HG03159 (cell line): ENCODE measurements at regions not wholly inside any gene's neighbourhood (a gene's known extent, or its start where the extent isn't known, plus 50 kb on each side); places are given as distances from the start of the nearest gene placed in this dataset.

Experiments
- ATAC-seq: cut with Tn5 transposase; IDR thresholded peaks from one replicate; pipeline ENCODE4 v1.9.1; 2021; ENCODE audit warnings: mild to moderate bottlenecking, moderate library complexity; ENCODE audit not compliant: unreplicated experiment

DNA sequence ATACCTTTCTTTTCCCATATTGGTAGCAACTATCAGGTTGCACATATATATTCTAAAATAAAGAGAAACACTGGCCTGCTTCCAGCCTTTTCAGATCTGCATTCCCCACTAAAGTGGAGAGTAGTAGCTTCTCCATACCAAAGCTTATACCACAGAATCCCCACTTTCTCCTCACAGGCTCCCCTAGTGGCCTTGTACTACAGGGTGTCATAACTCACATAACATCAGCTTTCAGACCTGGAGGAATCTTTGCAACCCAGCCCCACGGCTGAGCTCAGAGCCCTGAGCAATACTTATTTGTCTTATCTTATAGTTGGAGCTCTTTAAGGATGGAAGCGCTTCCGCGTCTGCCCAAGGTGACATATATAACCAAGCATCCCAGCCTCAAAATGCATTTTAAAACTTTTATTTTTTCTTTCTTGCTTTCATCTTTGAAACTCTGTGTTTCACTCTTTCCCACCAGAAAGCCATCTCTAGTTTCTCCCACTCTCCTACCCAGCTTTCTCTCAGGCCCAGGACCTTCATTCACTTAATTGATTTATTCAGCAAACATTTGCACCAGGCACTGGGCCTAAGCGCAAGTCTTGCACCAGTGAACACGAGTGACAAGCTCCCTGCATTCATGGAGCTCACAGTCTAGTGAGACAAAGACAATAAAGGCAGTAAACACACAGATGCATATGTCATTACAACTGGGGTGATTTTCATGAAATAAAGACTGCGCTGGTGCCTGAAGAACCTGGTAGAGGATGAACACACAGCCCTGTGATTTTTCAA is 254.7 kb downstream of the IPO8 start:
- no peak for ATAC-seq

DNA sequence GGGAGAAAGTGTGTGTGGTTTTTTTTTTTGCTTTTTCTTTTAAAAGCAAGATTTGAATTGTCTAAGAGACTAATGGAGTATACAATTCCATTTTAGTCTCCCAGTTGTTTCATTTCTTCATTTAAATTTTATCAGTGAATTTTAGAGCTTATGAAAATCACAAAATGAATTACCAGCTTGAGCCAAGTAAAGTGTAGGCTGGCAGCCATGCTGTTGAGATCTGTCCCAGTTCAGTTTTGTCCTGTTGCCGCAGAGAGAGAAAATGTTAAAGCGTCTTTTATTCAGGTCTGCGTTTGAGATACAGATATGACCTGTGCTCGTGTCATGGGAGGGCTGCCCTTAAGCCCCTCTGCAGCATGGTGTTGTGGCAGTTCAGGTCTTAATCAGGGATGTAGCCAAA is 256.5 kb downstream of the IPO8 start:
- ATAC-seq = no peak

DNA sequence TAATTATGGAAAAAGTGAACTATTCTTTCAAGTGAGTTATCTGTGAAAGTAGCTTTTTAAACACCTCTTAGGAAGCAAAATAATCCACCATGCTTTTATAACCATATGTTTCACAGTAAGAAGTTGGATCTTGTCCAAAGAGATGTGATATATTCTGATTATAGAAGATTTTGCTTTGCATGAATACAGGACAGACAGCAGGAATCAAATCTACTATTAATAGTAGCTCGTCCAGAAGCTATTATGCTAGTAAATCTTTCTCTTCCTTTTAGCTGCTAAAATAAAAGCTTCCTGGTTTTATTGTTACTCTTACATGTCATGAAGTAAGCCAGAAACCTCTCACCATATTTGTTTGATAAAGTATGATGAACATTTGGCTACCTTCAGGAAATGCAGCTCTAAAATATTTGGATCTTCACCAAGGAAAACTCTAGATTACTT is 257.0 kb downstream of the IPO8 start:
- no peak for ATAC-seq

DNA sequence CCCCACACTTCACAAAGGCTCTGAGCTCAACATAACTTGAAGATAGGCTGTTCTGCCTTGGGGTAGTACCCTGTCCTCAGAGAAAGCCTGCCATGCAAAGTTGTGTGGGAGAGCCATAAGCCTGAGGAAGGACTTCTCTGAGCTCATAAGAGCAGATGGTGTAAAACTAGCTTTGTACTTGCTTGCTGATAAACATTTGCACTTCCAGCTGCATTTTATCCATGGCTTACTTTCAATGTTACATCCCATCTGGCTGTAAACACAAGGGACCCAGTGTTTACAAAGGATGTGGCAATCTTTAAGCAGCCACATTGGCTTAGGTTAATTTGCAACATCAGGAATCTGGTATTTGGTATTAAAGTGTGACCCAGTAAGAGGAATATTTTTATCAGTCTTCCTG is 258.1 kb downstream of the IPO8 start:
- ATAC-seq = no peak

DNA sequence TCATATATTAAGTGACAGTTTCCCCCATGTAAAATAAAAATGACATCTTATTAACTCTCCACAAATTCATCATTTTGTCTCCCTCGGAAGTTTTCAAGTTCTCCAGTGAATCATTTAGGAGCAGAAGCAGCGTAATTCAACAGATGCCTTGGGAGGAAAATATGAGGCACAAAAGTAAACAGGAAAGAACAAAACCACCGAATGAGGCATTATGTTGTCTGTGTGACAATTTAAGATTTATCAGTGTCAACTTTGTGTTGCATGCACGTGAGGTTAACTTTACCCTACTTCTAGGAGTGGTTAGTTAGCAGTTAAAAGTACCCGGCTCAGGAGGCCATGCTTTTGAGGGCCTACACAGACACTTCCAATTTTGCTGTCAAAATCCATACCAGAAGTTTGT is 258.6 kb downstream of the IPO8 start:
- no peak for ATAC-seq

DNA sequence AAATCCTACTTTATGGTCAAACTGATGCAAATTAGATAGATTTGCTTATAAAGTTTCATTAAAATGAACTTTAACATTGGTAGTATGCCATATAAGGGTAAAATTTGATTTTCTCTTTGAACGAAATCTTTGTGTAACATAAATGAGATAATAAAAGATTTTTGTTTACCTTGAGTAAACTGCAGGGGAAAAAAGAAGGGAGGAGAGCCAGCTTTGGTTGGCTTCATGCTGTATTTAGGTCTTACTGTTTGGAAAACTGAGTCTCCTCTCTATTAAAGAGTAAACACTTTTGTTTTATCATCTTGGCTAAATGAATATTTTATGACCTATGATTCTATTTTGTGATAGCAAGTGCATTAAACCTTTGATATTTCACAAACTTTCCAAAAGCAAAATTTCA is 267.6 kb downstream of the IPO8 start:
- ATAC-seq = no peak

DNA sequence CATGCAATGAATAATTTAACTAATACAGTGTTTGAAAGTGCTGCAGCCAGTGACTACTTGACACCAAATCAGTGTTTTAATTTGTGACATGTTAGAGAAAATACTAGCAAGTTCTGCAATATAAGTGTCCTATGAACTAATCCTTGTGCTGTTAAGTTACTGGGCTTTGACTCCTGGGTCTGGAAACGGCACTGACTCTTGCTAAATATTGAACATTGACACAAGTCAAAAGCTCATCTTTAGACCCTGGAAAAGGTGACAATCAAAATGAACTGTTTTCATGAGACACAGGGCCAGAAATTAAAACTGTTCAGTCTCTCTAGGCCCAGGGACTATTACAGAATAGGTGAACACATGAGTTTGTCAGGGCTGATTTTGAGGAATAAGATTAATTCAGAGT is 268.1 kb downstream of the IPO8 start:
- ATAC-seq = no peak

DNA sequence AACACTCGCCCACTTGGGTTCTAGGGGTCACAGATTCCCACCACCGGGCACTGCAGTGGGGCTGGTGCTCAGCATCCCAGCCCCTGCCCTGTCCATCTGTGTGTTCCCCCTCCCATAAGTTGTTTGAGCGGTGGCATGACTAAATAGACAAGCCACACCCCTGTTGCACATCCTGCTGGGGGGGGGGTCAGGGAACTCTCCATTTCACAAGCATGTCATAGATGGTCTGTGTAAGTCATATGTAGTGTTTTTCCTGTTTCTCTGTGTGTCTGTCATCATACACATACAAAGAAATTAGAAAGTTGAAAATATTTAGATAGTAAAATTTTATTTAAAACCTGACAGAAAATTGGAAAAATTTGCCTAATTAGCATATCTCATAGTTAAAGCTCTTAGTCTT is 270.2 kb downstream of the IPO8 start:
- no peak for ATAC-seq

DNA sequence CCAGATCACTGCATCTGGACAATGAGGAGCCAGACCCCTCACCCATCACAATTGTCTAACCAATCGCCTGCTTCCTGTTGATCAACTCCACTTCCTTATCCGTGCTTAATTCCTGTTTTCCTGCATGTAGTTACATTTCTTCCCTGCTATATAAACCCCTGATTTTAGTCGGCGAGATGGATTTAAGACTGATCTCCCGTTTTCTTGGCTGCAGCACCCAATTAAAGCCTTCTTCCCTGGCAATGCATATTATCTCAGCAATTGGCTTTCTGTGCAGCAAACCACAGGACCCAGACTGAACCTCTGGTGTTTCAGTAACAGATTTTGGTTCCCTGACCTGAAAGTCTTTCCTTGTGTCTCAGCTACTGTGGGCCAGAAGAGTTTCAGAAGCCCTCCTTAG is 272.3 kb downstream of the IPO8 start:
- no peak for ATAC-seq

DNA sequence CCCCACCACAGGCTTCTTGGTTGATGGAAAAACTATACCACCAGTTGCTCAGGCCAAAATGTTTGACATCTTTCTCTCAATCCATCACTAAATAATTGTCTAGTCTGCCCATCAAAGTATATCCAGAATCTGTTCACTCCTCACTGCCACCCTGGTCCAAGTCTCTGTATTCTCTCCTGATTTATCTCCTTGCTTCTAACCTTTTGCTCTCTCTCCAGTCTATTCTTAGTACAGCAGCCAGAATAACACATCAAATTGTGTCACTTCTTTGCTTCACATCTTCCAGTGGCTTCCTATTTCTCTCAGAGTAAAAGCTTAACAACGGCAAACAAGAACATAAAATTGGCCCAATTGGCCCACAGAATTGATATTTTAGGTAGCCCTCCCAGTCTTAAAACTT is 272.8 kb downstream of the IPO8 start:
- ATAC-seq = no peak

DNA sequence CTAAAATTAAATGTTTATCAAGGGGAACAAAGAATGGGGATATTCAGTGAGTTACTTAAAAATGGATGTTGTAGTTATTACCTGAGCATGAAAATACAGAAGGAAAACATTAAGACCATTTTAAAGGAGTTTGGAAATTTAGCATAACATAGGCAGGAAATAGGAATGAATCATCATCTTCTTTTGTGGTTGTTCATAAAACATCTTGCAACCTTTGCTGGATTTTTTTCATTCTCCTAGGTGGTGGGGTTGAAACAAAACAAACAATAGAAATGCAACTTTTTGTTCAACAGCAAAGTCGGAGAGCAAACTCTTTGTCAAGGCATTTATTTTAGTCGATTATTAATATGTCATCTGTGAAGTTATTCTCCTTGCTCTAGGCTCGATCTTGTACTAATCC is 275.1 kb downstream of the IPO8 start:
- ATAC-seq = no peak

DNA sequence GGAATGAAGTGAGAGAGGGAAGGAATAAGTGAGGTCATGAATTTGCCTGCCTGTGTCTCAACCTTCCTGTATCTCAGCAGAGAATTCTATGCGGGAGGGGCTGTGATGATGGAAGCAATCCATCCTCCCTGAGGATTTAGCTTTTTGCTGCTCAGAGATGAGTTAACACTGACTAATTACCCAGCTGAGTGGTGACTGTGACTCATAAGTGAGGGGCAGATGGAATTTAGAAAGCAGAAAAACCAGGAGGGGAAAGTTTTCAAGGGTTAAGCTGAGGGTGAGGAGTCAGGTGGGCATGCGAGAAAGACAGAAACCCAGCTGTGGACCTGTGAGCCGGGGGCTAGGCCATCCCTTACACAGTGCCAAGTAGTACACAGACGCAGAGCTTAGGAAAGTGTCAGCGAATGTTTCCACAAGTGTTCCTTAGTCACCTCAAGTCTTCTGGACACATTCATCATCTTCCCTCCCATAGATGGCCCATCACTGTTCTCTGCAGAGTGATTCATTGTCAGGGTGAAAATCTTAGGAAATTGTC is 277.9 kb downstream of the IPO8 start:
- no peak for ATAC-seq

DNA sequence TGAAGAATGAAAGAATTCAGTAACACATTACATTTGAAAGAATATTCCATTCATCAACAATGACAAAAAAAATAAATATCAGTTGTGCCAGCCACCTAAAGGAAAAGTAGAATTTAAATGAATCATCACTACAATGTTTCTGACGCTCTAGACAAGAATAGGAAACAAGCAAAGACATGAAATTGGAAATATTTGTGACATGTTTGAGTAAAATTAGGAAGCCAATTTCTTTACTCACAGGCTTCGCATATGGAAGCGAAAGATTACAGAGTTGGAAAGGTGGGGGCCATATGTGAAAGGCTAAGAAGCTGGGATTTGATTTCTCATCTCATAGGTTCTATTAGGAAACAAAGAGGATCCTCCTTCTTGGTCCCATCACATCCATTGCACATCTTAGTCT is 279.0 kb downstream of the IPO8 start:
- ATAC-seq = no peak

DNA sequence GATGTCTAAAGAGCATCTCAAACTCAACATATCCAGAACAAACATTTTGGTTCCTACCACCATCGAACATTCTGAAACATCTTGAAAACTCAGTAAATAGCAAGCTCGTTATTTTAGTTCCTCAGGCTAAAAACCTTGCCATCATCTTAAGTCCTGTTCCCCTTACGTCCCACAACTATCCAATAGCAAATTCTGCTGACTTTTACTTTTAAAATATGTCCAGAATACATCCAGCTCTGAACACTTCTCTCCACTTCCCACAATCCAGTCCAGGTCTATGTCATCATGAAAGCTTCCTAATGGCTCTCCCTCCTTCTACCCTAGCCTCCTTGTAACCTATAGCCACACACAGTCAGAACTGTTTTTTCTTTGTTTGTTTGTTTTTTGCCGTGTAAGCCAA is 279.9 kb downstream of the IPO8 start:
- no peak for ATAC-seq

DNA sequence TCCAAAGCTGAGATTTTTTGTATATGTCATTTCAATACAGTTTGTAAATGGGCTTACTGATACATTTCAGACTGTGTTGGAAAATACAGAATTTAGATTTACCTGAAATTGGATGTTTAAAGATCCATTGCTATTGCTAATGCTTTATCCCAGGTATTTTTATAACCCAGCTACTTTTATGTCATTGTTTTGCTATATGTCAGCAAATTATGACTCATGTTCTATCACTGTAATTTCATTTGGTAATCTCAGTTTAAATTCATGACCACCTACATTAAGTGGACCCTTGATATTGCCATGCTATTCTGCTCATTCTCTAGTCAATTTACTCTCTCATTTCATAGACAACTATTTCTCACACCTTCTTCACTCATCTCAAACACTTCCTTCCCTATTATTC is 281.2 kb downstream of the IPO8 start:
- no peak for ATAC-seq

DNA sequence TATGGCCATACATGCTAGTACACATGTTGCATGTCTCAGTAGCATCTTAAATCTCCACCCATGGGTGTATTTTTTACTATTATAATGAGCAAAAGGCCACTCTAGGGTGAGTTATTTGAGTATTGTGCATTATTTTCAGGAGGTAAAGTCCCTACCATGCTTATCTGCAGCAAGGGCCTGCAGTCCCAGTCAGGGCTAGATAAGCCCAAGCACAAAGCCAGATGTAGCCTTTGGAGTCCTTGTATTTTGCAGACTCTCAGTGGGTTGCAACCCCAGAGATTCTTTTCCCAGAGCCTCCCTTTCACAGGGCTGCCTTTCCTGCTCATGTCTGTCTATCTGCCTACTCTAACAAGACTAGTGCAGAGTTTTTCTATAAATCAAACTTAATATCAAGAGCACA is 295.3 kb downstream of the IPO8 start:
- ATAC-seq = no peak

DNA sequence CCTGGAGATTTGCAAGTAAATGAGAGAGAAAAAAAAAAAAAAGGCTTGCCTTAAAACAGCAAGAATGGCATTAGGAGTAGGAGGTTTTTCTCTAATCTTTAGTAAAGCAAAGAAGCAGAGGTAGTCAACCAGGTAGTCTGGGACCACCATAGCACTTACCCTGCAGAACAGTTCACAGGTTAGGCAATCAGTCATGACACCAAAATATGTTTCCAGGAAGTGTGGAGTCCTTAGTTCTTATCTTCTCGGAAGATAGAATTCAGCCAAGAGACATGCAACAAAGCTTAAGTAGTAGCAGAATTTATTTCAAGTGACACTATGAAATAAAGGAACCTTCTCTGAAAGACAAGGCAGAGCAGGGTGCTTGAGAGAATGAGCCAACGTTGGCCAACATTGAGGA is 295.8 kb downstream of the IPO8 start:
- ATAC-seq = no peak

DNA sequence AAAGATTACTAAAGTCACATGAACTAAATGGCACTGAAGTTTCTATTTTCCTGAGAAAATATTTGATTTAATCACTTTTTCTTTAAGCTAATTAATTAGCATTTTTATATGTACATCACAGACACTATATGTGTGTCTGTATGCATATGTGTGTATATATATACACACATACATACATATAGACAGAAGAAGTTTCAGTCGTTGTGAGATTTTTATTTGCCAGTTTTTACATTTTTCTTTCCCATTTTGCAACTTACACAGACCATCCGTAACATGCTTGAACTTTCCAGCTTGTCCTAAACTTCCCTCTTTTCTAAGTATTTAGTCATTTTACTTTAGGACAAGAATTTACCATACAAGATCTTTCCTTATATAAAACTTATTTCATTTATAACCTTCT is 299.1 kb downstream of the IPO8 start:
- no peak for ATAC-seq

DNA sequence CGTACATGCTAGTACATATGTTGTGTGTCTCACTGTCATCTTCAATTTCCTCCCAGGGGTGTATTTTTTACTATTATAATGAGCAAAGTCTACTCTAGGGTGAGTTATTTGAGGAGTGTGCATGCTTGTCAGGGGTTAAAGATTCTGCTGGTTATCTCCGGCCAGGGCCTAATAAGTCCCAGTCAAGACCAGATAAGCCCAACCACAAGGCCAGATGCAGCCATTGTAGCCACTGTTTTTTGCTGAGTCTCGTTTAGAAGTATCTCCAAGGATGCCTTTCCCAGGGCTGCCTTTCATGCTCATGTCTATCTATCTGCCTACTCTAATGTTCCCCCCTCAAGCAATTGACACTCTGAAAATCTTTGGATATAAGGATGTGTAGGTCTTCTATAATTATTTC is 300.5 kb downstream of the IPO8 start:
- no peak for ATAC-seq

DNA sequence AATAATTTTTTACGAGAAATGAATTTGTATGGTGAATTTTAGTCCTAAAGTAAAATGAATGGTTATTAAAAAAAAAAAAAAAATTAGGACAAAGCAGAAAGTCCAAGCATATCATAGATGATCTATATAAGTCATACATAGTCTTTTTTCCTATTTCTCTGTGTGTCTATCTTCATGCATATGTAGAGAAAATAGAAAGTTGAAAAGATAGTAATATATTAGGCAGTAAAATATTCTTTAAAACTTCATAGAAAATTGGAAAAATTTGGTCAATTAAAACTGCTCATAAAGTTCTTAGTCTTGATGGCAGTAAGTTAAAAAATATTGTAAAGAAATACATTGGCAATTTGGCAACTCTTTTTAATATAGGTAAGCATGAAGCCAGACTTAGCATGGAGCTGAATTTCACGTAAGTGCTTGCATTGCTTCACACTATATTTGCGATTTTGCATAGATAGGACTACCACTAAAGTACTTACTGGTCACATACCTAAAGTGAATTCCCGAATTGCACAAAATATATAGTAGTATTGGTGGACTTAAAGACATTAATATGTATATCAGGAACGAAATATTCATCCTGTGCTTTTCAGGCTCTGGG is 303.8 kb downstream of the IPO8 start:
- no peak for ATAC-seq

DNA sequence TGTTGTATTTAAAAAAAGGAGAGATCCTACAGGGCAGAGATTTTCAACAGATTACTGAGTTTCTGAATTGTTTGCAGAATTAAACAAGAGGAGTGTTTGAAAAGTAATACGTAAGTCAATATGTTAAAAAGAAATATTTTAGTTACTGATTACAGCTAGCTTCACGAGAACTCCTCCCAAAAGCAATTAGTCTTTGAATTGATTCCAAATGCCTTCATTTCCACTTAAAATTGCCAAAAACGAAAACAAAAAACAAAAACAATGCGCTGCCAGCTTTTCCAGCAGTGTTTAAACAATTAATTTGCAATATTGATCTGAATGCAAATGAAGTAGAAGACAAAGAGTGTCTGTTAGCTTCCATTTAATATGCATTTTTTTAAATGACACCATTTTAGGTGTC is 310.0 kb downstream of the IPO8 start:
- ATAC-seq = no peak

DNA sequence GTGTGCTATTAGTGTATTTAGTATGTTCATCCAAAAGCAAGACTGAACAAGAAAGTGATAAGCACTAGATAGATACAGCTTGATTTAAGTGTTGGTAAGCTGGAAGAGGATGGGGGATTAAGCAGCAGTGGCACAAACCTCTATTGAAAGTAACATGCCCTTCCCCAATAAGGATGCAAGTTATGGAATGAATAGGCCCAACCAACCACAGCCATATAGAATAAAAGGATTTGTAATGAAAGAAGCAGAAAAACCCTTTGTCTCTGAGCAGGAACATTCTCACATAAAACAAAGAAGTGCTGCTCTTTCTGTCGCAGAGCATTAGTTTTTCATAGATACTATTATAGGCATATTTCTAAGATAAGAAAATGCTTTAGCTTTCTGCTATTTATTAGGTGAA is 310.7 kb downstream of the IPO8 start:
- ATAC-seq = no peak

DNA sequence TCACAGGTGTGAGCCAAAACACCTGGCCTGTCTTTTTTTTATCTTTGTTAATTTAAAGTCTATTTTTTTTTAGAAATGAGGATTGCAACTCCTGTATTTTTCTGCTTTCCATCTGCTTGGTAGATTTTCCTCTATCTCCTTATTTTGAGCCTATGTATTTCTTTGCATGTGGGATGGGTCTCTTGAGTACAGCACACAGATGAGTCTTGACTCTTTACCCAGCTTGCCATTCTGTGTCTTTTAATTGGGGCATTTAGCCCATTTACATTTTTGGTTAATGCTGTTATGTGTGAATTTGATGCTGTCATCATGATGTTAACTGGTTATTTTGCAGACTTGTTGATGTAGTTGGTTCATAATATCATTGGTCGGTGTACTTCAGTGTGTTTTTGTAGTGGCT is 317.4 kb downstream of the IPO8 start:
- ATAC-seq = no peak
